BJ (cell line): ENCODE measurements at regions not wholly inside any gene's neighbourhood (a gene's known extent, or its start where the extent isn't known, plus 50 kb on each side); places are given as distances from the start of the nearest gene placed in this dataset.
A peak's percentile ranks its signal among the peaks of the same experiment; 100 is the strongest.
"Not testable (repeated sequence)": the region's sequence is repeated elsewhere in the genome, so short reads cannot be mapped to it uniquely, and the experiment has no call there.

Experiments used
- CTCF ChIA-PET: fragments of 350-600 bp; formaldehyde crosslinking; extraction: SDS; loops from one replicate; lab custom pipeline; 2021; ENCODE audit warnings: antibody characterized with exemption, inconsistent platforms; lab: Yijun Ruan, JAX
- POLR2A ChIA-PET: fragments of 300-600 bp; sonication (Branson Sonifier 250); formaldehyde crosslinking; extraction: SDS; loops from one replicate; lab custom pipeline; 2021; ENCODE audit warnings: antibody characterized with exemption; lab: Charles Lee
- DNase-seq: peaks from one replicate; pipeline ENCODE4 v3.0.0-alpha.2; 2011; ENCODE audit warnings: low read depth
- H3K27me3 ChIP-seq: 2 replicates; pipeline ENCODE4 v1.6.0; 2011; ENCODE audit warnings: low read length; ENCODE audit not compliant: control insufficient read depth, insufficient read depth
- H3K36me3 ChIP-seq: 2 replicates; pipeline ENCODE4 v1.5.1; 2011; ENCODE audit warnings: low read length; ENCODE audit not compliant: control insufficient read depth, insufficient read depth
- H3K4me3 ChIP-seq: 2 replicates; pipeline ENCODE4 v1.5.1; 2011; ENCODE audit warnings: low read depth, mild to moderate bottlenecking, control low read depth, low read length
- CTCF ChIP-seq: IDR thresholded peaks from 2 replicates; pipeline ENCODE4 v1.5.1; 2011; ENCODE audit warnings: low read depth, mild to moderate bottlenecking, control low read depth, inconsistent platforms, low read length, moderate library complexity; ENCODE audit not compliant: insufficient read depth

GRCh38 chr14:106714446-106715428, 1188.4 kb downstream of the TMEM121 start:
- POLR2A ChIA-PET, H3K27me3 ChIP-seq: not testable (repeated sequence)

DNA sequence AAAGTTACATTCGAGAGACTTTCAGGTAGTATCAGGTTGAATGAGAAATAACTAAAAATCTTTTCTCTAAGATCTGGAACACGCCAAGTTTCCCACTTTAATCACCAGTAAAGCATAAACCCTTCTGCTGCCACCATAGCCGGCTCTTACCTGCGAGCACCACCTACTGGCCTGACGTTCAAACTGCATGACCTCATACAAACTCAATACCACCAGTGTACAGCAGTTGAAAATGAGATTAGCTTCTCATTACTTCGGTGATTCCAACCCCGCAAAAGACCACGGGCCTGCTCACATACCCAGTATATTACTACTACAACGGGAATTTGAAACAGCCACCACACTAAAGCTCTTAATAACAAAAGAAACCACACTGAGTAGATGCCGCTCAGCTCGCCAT, 1191.2 kb downstream of the TMEM121 start:
- CTCF ChIA-PET, DNase-seq, H3K4me3 ChIP-seq, POLR2A ChIA-PET, H3K36me3 ChIP-seq, H3K27me3 ChIP-seq: not testable (repeated sequence)
- TF ChIP-seq CTCF, result peak; percentile 28

More at GRCh38 chr14:106714446-106715428, 1188.4 kb downstream of the TMEM121 start:
- DNase-seq, H3K4me3 ChIP-seq, H3K36me3 ChIP-seq, CTCF ChIA-PET: not testable (repeated sequence)

- H3K36me3 ChIP-seq, DNase-seq, H3K4me3 ChIP-seq, POLR2A ChIA-PET, H3K27me3 ChIP-seq, CTCF ChIA-PET: not testable (repeated sequence)
These were observed 1193.5 kb downstream of the TMEM121 start for GRCh38 chr14:106719880-106720279.

- CTCF ChIA-PET, DNase-seq: not testable (repeated sequence)
These were observed 1195.5 kb downstream of the TMEM121 start for GRCh38 chr14:106721926-106722325.

GRCh38 chr14:106722813-106723687, 1196.7 kb downstream of the TMEM121 start:
- CTCF ChIA-PET, DNase-seq, H3K27me3 ChIP-seq, H3K4me3 ChIP-seq, H3K36me3 ChIP-seq, POLR2A ChIA-PET: not testable (repeated sequence)

More at GRCh38 chr14:106721926-106722325, 1195.5 kb downstream of the TMEM121 start:
- H3K4me3 ChIP-seq, H3K27me3 ChIP-seq, H3K36me3 ChIP-seq, POLR2A ChIA-PET: not testable (repeated sequence)

- CTCF ChIA-PET, POLR2A ChIA-PET: not testable (repeated sequence)
These were observed 1201.6 kb downstream of the TMEM121 start for GRCh38 chr14:106727962-106728361.

DNA sequence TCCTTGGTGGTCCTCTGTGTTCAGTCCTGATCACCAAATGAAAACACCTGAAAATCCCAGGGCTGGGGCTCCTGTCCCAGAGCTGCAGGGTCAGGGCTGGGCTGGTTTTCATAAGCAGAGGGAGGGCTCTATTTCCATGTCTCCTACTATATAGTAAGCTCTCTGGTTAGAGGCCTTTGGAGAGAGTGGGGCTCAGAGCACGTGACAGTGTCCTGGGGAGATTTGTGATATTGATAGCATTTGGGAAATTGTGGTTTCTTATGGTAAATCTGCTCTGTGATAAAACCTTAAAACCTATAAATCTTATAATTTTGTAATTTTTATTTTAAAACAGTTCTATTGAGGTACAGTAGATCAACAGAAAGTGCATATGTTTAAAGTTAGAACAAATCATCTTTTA, 1202.2 kb downstream of the TMEM121 start:
- H3K36me3 ChIP-seq, result no peaks in the 10 kb centered on the region
- ChIA-PET CTCF (no interaction called here), POLR2A (no interaction called here)
- no peaks in the 10 kb centered on the region for H3K27me3 ChIP-seq
- no peak overlapping the region for H3K4me3 ChIP-seq
- TF ChIP-seq CTCF, result no peak
- no peak for DNase-seq

More at GRCh38 chr14:106727962-106728361, 1201.6 kb downstream of the TMEM121 start:
- not testable (repeated sequence) for H3K36me3 ChIP-seq, H3K27me3 ChIP-seq, DNase-seq, H3K4me3 ChIP-seq
